HepG2 (cell line): ENCODE measurements at regions not wholly inside any gene's neighbourhood (a gene's known extent, or its start where the extent isn't known, plus 50 kb on each side); places are given as distances from the start of the nearest gene placed in this dataset.

Source experiments
- EP300 ChIP-seq, 3 experiments: sonication (generic) in 1 of 3; formaldehyde crosslinking in 1 of 3; IDR thresholded peaks; 2 replicates each; pipeline versions ENCODE4 v1.5.1 to v1.6.1; 2011 to 2020; ENCODE audit warnings: low read depth in 2 of 3, low read length in 2 of 3, borderline replicate concordance in 1 of 3, improper control_type of control experiment in 1 of 3, mild to moderate bottlenecking in 1 of 3, missing genetic modification reagents in 1 of 3, moderate library complexity in 1 of 3
- MAFK ChIP-seq, 2 experiments: IDR thresholded peaks in 1 of 2; conservative IDR thresholded peaks in 1 of 2; 2 replicates each; pipeline ENCODE4 v1.6.1; 2011; ENCODE audit warnings: improper control_type of control experiment in 2 of 2, low read length in 2 of 2
- POLR2AphosphoS5 ChIP-seq: IDR thresholded peaks from 2 replicates; pipeline ENCODE4 v1.6.1; 2012; ENCODE audit warnings: low read depth, low read length
- ZBTB2 ChIP-seq: sonication (generic); formaldehyde crosslinking; IDR thresholded peaks from 2 replicates; pipeline ENCODE4 v1.8.0; 2022; ENCODE audit warnings: low read depth, missing genetic modification reagents
- ZBTB43 ChIP-seq: sonication (generic); formaldehyde crosslinking; conservative IDR thresholded peaks from 2 replicates; pipeline ENCODE4 v1.4.0; 2020; ENCODE audit warnings: missing genetic modification reagents
- ZNF20 ChIP-seq: sonication (generic); formaldehyde crosslinking; IDR thresholded peaks from 2 replicates; pipeline ENCODE4 v1.4.0; 2020; ENCODE audit warnings: mild to moderate bottlenecking, moderate library complexity, missing genetic modification reagents
- ZNF24 ChIP-seq: fragments of 450-650 bp; IDR thresholded peaks from 2 replicates; pipeline ENCODE4 v1.6.1; 2017; ENCODE audit warnings: antibody characterized with exemption, mild to moderate bottlenecking
- ZNF253 ChIP-seq: sonication (generic); formaldehyde crosslinking; IDR thresholded peaks from 2 replicates; pipeline ENCODE4 v1.8.0; 2022; ENCODE audit warnings: mild to moderate bottlenecking, missing genetic modification reagents, borderline replicate concordance

- no peak for TF ChIP-seq POLR2AphosphoS5
- TF ChIP-seq ZBTB43 (CRISPR knock-in tag), result no peak
- TF ChIP-seq ZNF253 (CRISPR knock-in tag), result no peak
- TF ChIP-seq ZNF20, result no peak
- no peak for TF ChIP-seq EP300 (IDR thresholded peaks at IDR 0.05; ENCODE audit: low read depth in 2 of 2, low read length in 2 of 2)
- TF ChIP-seq EP300 (CRISPR knock-in tag; IDR thresholded peaks at IDR 0.05; ENCODE audit: borderline replicate concordance), result no peak
- no peak for TF ChIP-seq ZNF24
- no peak for TF ChIP-seq ZBTB2 (CRISPR knock-in tag)
- no peak for TF ChIP-seq MAFK (conservative IDR thresholded peaks at IDR 0.05 in 1 of 2, IDR thresholded peaks at IDR 0.05 in 1 of 2; ENCODE audit: low read length in 2 of 2)
Observed at GRCh38 chr3:193797566-193797965, 204.6 kb downstream of the OPA1 start.
